ENCODE measurements at regions not wholly inside any gene's neighbourhood (a gene's known extent, or its start where the extent isn't known, plus 50 kb on each side); places are given as distances from the start of the nearest gene placed in this dataset.

GRCh38 chr10:108849688-108850087 is 1073.6 kb downstream of the XPNPEP1 start (continued):
- no peak for TF ChIP-seq KDM4A (IDR thresholded peaks at IDR 0.05; ENCODE audit: low read depth, low read length, severe bottlenecking)

GRCh38 chr10:108849186-108849585 is 1074.1 kb downstream of the XPNPEP1 start:
- Histone ChIP-seq H2BK5ac (ENCODE audit: low read depth, low read length) (no peak overlapping the region), H3K4me2 (ENCODE audit: insufficient read depth in 1 of 2, low read depth in 2 of 2, low read length in 2 of 2) (no peak overlapping the region), H3K23ac (ENCODE audit: insufficient read length) (no peak overlapping the region), H3K56ac (replicated peaks; ENCODE audit: insufficient read length, low read depth, low read length) (no peak overlapping the region), H3K36me3 (ENCODE audit: control insufficient read depth in 2 of 4, insufficient read depth in 4 of 4, low read length in 3 of 4) (no peaks in the 10 kb centered on the region), H3K27me3 (replicated peaks in 1 of 4; ENCODE audit: control insufficient read depth in 3 of 4, extremely low read depth in 1 of 4, insufficient read depth in 3 of 4, low read length in 3 of 4) (no peaks in the 10 kb centered on the region), H4K8ac (ENCODE audit: extremely low read depth, insufficient read depth, low read length) (no peak overlapping the region), H2BK15ac (ENCODE audit: low read length) (no peak overlapping the region), H3K79me1 (ENCODE audit: low read depth, low read length) (no peaks in the 10 kb centered on the region), H2BK20ac (ENCODE audit: low read length) (no peak overlapping the region), H3K4me3 (ENCODE audit: extremely low read depth in 1 of 4, insufficient read depth in 2 of 4, low read depth in 3 of 4, low read length in 4 of 4) (no peak overlapping the region), H2AFZ (ENCODE audit: low read length) (no peak overlapping the region), H4K91ac (replicated peaks; ENCODE audit: insufficient read length, low read length) (no peak overlapping the region), H2BK120ac (replicated peaks; ENCODE audit: low read depth, low read length) (no peak overlapping the region), H3K27ac (ENCODE audit: low read depth, low read length) (no peak overlapping the region), H4K20me1 (replicated peaks in 1 of 2; ENCODE audit: control insufficient read depth in 1 of 2, insufficient read depth in 2 of 2, low read length in 2 of 2) (no peaks in the 10 kb centered on the region), H3K79me2 (ENCODE audit: control insufficient read depth in 1 of 2, insufficient read depth in 2 of 2, low read length in 2 of 2) (no peaks in the 10 kb centered on the region), H2BK12ac (ENCODE audit: low read depth, low read length) (no peak overlapping the region), H4K5ac (ENCODE audit: insufficient read length, low read depth, low read length) (no peak overlapping the region), H3K18ac (ENCODE audit: extremely low read depth, low read length) (no peak overlapping the region), H3K23me2 (ENCODE audit: low read depth, low read length) (no peaks in the 10 kb centered on the region; the same call in 1 of the 2 replicates), H2AK5ac (ENCODE audit: low read depth, low read length) (no peak overlapping the region), H3K4me1 (replicated peaks in 1 of 4; ENCODE audit: control insufficient read depth in 3 of 4, insufficient read depth in 4 of 4, low read length in 3 of 4) (no peaks in the 10 kb centered on the region), H3K9ac (replicated peaks in 1 of 4; ENCODE audit: extremely low read depth in 1 of 4, low read depth in 3 of 4, low read length in 3 of 4) (no peak overlapping the region), H3K14ac (ENCODE audit: insufficient read length) (no peak overlapping the region), H3K4ac (replicated peaks; ENCODE audit: insufficient read length, low read depth, low read length) (no peak overlapping the region), H3K9me3 (ENCODE audit: insufficient read depth in 2 of 2, low read depth in 1 of 2, low read length in 1 of 2) (no peaks in the 10 kb centered on the region)
- CTCF ChIA-PET (ENCODE audit: partially characterized antibody): no interaction called here
- POLR2A ChIA-PET (ENCODE audit: partially characterized antibody): no interaction called here
- TF ChIP-seq TEAD4 (IDR thresholded peaks at IDR 0.05; ENCODE audit: low read depth, low read length): no peak
- TF ChIP-seq KDM1A (IDR thresholded peaks at IDR 0.05; ENCODE audit: borderline replicate concordance, low read length): no peak
- TF ChIP-seq RXRA (IDR thresholded peaks at IDR 0.05; ENCODE audit: insufficient read depth, low read depth, low read length): no peak
- no peak for TF ChIP-seq CBX8 (IDR thresholded peaks at IDR 0.05; ENCODE audit: borderline replicate concordance, low read depth, low read length)
- no peak for TF ChIP-seq POLR2AphosphoS5 (IDR thresholded peaks at IDR 0.05; ENCODE audit: low read depth, low read length)
- no peak for TF ChIP-seq SAP30 (IDR thresholded peaks at IDR 0.05; ENCODE audit: insufficient read depth, insufficient replicate concordance, low read length)
- no peak for FAIRE-seq
- no peak for DNase-seq (ENCODE audit: low read depth in 1 of 2, low spot score in 2 of 2)
